ENCODE measurements at regions not wholly inside any gene's neighbourhood (a gene's known extent, or its start where the extent isn't known, plus 50 kb on each side); places are given as distances from the start of the nearest gene placed in this dataset.

- H3K4me3 ChIP-seq (ENCODE audit: low read length) = no peak overlapping the region
- TF ChIP-seq ZNF274 (IDR thresholded peaks at IDR 0.05; ENCODE audit: low read depth, low read length) = no peak
Observed at GRCh38 chr13:106038752-106039151, 496.7 kb downstream of the EFNB2 start.

DNA sequence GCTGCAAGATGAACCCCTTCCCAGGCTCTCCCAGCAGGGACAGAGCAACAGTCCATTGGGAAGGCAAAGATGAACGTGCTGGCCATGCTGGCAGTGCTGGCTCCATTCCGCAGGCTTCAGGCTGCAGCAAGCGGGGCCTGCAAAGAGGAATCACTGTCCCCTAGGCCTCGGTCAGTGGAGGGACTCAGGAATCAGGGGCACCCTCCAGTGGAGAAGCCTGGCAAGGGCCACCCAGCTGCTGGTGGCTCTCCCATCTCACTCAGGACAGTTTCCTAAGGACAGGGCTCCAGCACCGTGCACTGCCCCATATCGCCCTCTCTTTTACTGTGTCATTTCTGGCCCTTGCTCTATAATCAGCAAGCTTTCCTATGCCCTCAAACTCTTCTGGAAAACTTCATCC is 498.6 kb downstream of the EFNB2 start:
- TF ChIP-seq ZNF274 (IDR thresholded peaks at IDR 0.05; ENCODE audit: low read depth, low read length) = no peak
- H3K4me3 ChIP-seq (ENCODE audit: low read length) = no peak overlapping the region

DNA sequence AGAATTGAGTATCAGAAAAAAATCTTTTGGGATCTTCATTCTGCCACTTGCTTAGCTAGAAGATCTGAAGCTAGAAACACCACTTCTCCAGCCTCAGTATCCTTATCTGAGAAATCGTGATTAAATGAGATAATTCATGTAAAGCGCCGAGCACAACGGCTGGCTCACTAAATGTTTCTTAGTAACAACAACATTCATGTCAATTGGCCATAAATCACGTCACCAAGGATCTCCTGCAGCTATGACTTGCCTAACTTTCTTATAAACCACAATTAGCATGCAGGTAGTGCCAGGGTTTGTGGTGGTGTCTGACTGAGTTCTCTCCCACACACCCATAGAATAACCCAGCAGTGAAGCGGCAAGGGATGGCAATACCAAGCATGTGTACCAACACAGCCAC is 501.3 kb downstream of the EFNB2 start:
- H3K4me3 ChIP-seq (ENCODE audit: low read length) = no peak overlapping the region
- TF ChIP-seq ZNF274 (IDR thresholded peaks at IDR 0.05; ENCODE audit: low read depth, low read length) = no peak

GRCh38 chr13:106033659-106034058 is 501.8 kb downstream of the EFNB2 start:
- H3K4me3 ChIP-seq (ENCODE audit: low read length) = no peak overlapping the region
- no peak for TF ChIP-seq ZNF274 (IDR thresholded peaks at IDR 0.05; ENCODE audit: low read depth, low read length)

DNA sequence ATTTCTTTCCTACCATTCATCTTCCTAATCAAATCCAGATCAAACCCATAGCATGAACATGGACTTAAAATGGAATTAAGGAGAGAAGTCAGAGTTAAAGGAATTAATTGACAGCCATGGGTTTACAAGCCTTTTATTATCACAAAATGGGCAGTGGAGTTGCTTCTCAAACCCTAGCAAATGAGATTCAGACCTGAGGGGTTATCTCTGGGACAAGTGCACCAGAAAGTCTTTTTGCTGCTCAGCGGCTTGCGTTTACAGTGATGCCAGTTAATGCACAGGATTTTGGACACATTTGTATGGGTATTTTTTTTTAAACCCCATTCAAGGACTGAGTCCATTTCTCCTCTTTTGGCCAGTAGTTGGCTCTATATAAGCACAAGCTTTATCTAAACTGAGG is 503.0 kb downstream of the EFNB2 start:
- no peak overlapping the region for H3K4me3 ChIP-seq (ENCODE audit: low read length)
- no peak for TF ChIP-seq ZNF274 (IDR thresholded peaks at IDR 0.05; ENCODE audit: low read depth, low read length)

DNA sequence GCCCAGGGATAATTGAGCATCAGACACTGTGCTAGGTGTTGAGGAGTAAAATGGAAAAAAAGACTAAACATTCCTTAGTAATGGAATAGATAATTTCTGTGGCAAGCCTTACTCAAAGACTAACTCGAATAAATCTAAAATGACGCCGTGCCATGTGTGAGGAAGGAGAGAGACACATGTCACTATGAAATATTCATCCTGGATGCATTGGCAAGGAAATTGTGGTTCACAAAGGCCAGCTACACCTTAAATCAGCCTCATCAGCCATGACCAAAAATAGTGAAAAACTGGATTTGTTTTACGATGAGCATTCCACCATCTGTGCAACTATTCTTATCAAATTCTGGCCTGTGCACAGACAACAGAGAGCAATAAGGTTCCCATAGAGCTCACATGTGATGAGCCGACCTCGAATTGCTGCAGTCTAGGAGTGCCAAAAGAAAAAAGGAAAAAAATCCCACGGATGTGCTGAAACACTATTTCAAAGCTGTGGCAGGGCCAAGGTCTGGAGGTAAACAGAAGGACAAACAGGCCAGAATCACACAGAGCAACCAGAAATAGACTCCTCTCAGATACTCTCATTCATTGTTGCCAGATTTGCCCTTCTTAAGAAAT is 505.7 kb downstream of the EFNB2 start:
- no peak for TF ChIP-seq ZNF274 (IDR thresholded peaks at IDR 0.05; ENCODE audit: low read depth, low read length)
- H3K4me3 ChIP-seq (ENCODE audit: low read length) = no peak overlapping the region

DNA sequence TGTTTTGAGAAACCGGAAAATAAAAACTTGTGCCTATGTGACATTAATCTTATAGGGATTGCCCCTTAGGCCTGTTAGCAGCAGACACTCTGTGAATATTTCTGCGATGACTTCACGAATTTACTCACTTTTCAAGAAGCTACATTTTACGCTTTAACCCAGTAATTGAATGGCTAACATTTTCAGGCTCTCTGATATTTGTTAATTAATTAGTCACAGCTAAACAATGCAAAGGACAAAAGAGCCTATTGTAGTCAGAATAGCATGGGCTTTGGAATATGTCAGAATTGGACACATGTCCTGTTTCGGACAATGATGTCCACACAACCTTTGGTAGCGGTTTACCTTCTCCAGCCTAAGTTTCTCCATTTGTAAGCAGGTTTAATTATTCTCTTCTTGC is 506.6 kb downstream of the EFNB2 start:
- TF ChIP-seq ZNF274 (IDR thresholded peaks at IDR 0.05; ENCODE audit: low read depth, low read length) = no peak
- H3K4me3 ChIP-seq (ENCODE audit: low read length) = no peak overlapping the region

DNA sequence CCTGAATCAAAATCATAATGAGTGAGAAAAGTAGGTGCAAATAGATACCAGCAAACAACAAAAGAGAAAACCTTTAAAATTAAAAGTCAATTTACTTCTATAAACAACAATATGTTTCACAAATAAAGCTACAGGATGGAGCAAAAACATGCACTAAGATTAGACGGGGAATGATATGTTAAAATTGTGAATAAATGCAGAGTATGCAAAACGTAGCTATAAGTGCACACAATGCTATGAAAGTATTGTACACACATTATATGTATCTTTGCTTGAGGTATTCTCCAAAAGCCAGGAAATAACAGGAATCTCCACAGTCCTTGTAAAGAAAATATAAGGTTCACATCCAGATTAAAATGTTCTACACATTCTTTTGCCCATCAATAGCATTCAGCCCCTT is 523.9 kb downstream of the EFNB2 start:
- no peak overlapping the region for H3K4me3 ChIP-seq (ENCODE audit: low read length)
- no peak for TF ChIP-seq ZNF274 (IDR thresholded peaks at IDR 0.05; ENCODE audit: low read depth, low read length)

DNA sequence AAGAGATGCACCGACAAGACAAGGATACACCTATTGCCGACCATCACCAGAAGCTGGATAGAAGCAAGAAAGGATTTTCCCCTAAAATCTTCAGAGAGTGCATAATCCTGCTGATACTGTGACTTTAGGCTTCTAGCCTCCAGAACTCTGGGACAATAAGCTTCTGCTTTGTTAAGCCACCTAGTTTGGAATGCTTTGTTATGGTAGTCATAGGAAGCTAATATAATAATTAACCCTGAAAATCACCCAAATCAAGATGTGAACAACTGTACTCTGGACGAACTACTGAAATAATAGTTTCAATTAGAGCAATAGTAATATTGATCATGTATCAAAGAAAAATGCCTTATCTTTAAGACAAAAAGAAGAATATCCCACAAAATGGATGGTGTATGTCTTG is 524.6 kb downstream of the EFNB2 start:
- no peak overlapping the region for H3K4me3 ChIP-seq (ENCODE audit: low read length)
- TF ChIP-seq ZNF274 (IDR thresholded peaks at IDR 0.05; ENCODE audit: low read depth, low read length) = no peak

DNA sequence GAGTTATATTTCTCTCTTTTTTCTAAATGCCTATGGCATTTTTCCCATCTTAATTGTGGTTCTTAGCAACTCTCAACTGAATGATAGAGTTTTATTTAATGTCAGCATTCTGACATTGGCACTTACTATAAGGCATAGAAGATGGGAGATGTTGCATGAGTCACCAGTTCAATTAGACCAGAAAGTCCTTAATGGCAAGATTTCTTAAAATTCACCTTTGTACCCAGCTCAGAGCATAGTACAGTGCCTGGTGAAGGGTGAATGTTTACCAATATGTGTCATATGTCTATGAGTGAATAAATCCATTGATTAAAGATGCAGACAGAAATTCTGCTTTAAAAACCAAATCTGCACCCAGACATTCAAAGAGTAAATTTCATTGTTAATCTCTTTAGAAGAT is 526.9 kb downstream of the EFNB2 start:
- no peak overlapping the region for H3K4me3 ChIP-seq (ENCODE audit: low read length)
- no peak for TF ChIP-seq ZNF274 (IDR thresholded peaks at IDR 0.05; ENCODE audit: low read depth, low read length)

- no peak overlapping the region for H3K4me3 ChIP-seq (ENCODE audit: low read length)
- no peak for TF ChIP-seq ZNF274 (IDR thresholded peaks at IDR 0.05; ENCODE audit: low read depth, low read length)
Observed at GRCh38 chr13:106007156-106007555, 528.3 kb downstream of the EFNB2 start.

DNA sequence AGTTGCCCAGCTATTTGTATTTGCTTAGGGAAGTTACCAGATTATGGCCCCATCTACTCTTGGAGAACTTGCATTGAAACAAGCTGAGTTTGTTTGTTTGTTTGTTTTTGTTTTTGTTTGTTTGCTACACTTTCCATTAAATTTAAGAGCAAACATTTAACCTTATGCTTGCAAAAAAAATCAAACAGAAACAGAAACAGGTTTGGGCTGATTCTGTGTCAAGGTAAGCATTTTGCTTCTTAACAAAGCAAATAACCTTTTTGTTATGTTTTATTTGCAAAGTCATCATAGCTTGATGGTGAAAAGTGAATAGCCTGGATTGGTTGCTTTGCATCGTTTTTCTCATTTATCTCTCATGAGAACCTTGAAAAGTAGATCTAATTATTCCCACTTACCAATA is 531.8 kb downstream of the EFNB2 start:
- no peak for TF ChIP-seq ZNF274 (IDR thresholded peaks at IDR 0.05; ENCODE audit: low read depth, low read length)
- no peak overlapping the region for H3K4me3 ChIP-seq (ENCODE audit: low read length)

DNA sequence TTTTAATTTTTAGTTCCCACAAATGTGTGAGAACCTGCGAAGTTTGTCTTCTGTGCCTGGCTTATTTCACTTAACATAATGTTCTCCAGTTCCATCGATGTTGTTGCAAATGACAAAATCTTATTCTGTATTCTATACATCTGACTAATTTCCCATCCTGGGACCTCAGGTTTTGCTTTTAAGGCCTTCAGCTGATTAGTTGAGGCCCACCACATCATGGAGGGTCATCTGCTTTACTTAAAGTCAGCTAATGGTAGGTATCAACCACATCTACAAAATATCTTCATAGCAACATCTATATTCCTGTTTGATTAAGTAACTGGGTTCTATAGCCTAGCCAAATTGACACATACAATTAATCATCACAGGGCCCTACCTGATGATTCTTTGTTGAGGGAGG is 534.0 kb downstream of the EFNB2 start:
- no peak for TF ChIP-seq ZNF274 (IDR thresholded peaks at IDR 0.05; ENCODE audit: low read depth, low read length)
- H3K4me3 ChIP-seq (ENCODE audit: low read length) = no peak overlapping the region

GRCh38 chr13:105997581-105998550 is 537.6 kb downstream of the EFNB2 start:
- no peak overlapping the region for H3K4me3 ChIP-seq (ENCODE audit: low read length)
- no peak for TF ChIP-seq ZNF274 (IDR thresholded peaks at IDR 0.05; ENCODE audit: low read depth, low read length)

DNA sequence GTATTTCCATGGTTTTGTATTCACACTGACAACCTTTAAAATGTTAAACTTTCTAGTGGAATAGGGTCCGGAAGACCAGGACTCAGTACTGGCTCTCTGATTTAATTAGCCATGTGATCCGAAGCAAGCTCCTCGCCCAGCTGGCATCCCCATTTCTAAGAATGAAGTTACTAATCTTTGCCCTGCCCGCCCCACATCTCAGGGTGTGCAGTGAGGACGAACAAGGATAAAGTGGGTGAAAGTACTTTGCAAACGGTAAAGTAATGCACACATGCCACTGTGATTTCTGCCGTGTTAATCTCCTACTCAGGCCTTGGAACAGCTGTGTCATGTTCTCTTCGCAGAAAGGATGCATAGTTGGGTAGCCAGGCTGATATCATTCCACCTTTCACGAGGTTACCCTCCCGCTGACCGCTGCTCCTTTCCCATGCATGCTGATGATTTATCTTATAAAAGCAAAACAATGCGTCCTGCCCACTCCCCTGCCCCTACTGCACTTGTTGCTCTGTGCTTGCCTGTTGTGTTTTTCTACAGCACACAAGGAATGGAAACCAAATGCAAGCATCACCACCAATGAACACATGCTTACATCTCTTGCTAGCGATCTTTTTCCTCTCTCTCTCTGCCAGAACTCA is 539.0 kb downstream of the EFNB2 start:
- no peak for TF ChIP-seq ZNF274 (IDR thresholded peaks at IDR 0.05; ENCODE audit: low read depth, low read length)
- H3K4me3 ChIP-seq (ENCODE audit: low read length) = no peak overlapping the region

Measured in GM08714 (cell line).